Keratinocyte (primary cell): ENCODE measurements at regions not wholly inside any gene's neighbourhood (a gene's known extent, or its start where the extent isn't known, plus 50 kb on each side); places are given as distances from the start of the nearest gene placed in this dataset.

Experiments
- DNase-seq: peaks from one replicate; pipeline ENCODE4 v3.0.0-alpha.2; 2011; ENCODE audit warnings: low read depth, missing footprints, low spot score
- FAIRE-seq: peaks from 2 replicates; lab custom pipeline; 2011; peaks lifted over from hg19 to GRCh38; lab: Jason Lieb, UNC
- H2AFZ ChIP-seq: 2 replicates; pipeline ENCODE4 v1.6.0; 2012; ENCODE audit warnings: low read length, control low read depth, inconsistent platforms; ENCODE audit not compliant: control insufficient read depth
- H3K27ac ChIP-seq: 2 replicates; pipeline ENCODE4 v1.5.1; 2011; ENCODE audit warnings: low read length; ENCODE audit not compliant: control insufficient read depth, insufficient read depth
- H3K27me3 ChIP-seq: 3 replicates; pipeline ENCODE4 v1.6.0; 2011; ENCODE audit warnings: low read length; ENCODE audit not compliant: control insufficient read depth, insufficient read depth; ENCODE audit errors: extremely low read depth
- H3K36me3 ChIP-seq, 2 experiments: 2 replicates in 1 of 2; 3 replicates in 1 of 2; pipeline ENCODE4 v1.5.1; 2011; ENCODE audit warnings: low read length in 2 of 2, mild to moderate bottlenecking in 1 of 2; ENCODE audit not compliant: control insufficient read depth in 2 of 2, insufficient read depth in 2 of 2; ENCODE audit errors: extremely low read depth in 1 of 2
- H3K4me1 ChIP-seq: 3 replicates; pipeline ENCODE4 v1.5.1; 2011; ENCODE audit warnings: low read length; ENCODE audit not compliant: control insufficient read depth, insufficient read depth; ENCODE audit errors: extremely low read depth
- H3K4me2 ChIP-seq: 3 replicates; pipeline ENCODE4 v1.6.0; 2011; ENCODE audit warnings: low read depth, low read length; ENCODE audit not compliant: control insufficient read depth, insufficient read depth; ENCODE audit errors: extremely low read depth
- H3K4me3 ChIP-seq, 3 experiments: fragments of 200-600 bp in 1 of 3; sonication (generic) in 1 of 3; 2 replicates in 2 of 3; 3 replicates in 1 of 3; pipeline ENCODE4 v1.5.1; 2011 to 2016; ENCODE audit warnings: low read length in 3 of 3, mild to moderate bottlenecking in 3 of 3, control low read depth in 2 of 3, inconsistent platforms in 1 of 3, low read depth in 1 of 3, mixed read lengths in 1 of 3, mixed run types in 1 of 3, moderate library complexity in 1 of 3; ENCODE audit not compliant: control insufficient read depth in 2 of 3, insufficient read depth in 2 of 3; ENCODE audit errors: extremely low read depth in 1 of 3
- H3K79me2 ChIP-seq: 2 replicates; pipeline ENCODE4 v1.6.0; 2012; ENCODE audit warnings: low read length; ENCODE audit not compliant: control insufficient read depth, insufficient read depth
- H3K9ac ChIP-seq: 3 replicates; pipeline ENCODE4 v1.6.0; 2011; ENCODE audit warnings: low read length; ENCODE audit not compliant: control insufficient read depth, insufficient read depth; ENCODE audit errors: extremely low read depth
- H3K9me1 ChIP-seq: 3 replicates; pipeline ENCODE4 v1.6.0; 2011; ENCODE audit warnings: low read length; ENCODE audit not compliant: control insufficient read depth, insufficient read depth; ENCODE audit errors: extremely low read depth
- H3K9me3 ChIP-seq: 2 replicates; pipeline ENCODE4 v1.5.1; 2012; ENCODE audit warnings: low read depth, low read length; ENCODE audit not compliant: control insufficient read depth
- H4K20me1 ChIP-seq: 3 replicates; pipeline ENCODE4 v1.6.0; 2011; ENCODE audit warnings: low read length; ENCODE audit not compliant: control insufficient read depth, insufficient read depth; ENCODE audit errors: extremely low read depth
- EZH2 ChIP-seq: IDR thresholded peaks from one replicate; pipeline ENCODE4 v1.6.1; 2012; ENCODE audit warnings: inconsistent platforms, mild to moderate bottlenecking, low read length, moderate library complexity
- dilution Hi-C: fragments of 300-500 bp; cut with MboI; formaldehyde crosslinking; loops from one replicate; pipeline ENCODE4 v1.7.0; 2020; ENCODE audit warnings: low sequenced_read_pairs; ENCODE audit not compliant: extremely low pct_ligation_motif_present
- TF ChIP-seq, protein P1 (sequence below), 3 experiments: IDR thresholded peaks in 1 of 3; conservative IDR thresholded peaks in 1 of 3; optimal IDR thresholded peaks in 1 of 3; 2 replicates in 2 of 3; 3 replicates in 1 of 3; pipeline versions ENCODE3 to v1.5.1; 2011; ENCODE audit warnings: low read length in 3 of 3, mild to moderate bottlenecking in 3 of 3, moderate library complexity in 2 of 3, control low read depth in 1 of 3, inconsistent platforms in 1 of 3; ENCODE audit not compliant: insufficient read depth in 2 of 3; ENCODE audit errors: extremely low read depth in 1 of 3

DNA sequence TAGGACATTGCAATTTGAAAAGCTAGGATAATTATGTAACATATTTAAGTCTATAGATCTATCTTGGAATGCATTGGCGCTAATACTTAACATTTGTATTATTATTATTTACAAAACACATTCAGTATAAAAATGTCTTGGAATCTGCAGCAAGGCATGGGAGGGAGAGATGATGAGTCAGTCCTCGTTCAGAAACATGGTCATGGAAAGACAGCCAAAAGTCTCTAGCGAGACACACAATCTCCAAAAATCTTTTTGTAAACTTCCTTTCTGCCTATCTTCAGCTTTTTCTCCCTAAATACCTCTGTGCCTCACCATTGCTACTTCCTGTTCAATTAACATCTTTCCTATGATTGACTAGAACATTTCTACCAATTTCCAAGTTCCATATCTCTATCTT, 188.4 kb upstream of the CACNA2D1 start:
- no peaks in the 10 kb centered on the region for H3K79me2 ChIP-seq

DNA sequence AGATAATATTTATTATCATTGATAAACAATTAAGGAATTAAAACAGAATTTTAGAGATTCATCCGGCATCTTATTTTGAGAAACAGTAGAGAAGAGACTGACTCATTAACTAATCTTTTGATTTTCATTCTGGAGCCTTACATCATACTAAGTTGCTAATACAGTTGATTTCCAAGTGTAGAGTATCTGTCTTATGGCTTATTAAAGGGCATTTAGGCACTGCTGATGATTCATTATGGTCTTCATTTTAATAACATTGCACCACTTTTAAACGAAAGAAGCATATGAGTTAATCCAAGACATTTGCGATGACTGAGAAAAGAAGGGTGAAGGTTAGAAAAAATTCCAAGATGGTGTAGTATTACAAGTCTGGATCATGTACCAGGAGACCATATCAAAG, 186.0 kb upstream of the CACNA2D1 start:
- H3K9me1 ChIP-seq: no peaks in the 10 kb centered on the region
- DNase-seq (no peak), FAIRE-seq (no peak)
- no peak overlapping the region for H3K27ac ChIP-seq
- H3K9me3 ChIP-seq: no peaks in the 10 kb centered on the region
- H3K4me1 ChIP-seq: no peaks in the 10 kb centered on the region
- no peaks in the 10 kb centered on the region for H3K79me2 ChIP-seq
- no peak overlapping the region for H3K9ac ChIP-seq
- dilution Hi-C loops: no loop called here
- H3K4me3 ChIP-seq: no peak overlapping the region
- no peak overlapping the region for H3K4me2 ChIP-seq
- no peak overlapping the region for H2AFZ ChIP-seq
- H3K36me3 ChIP-seq: no peaks in the 10 kb centered on the region
- H4K20me1 ChIP-seq: no peaks in the 10 kb centered on the region
- TF ChIP-seq, protein P1, sequence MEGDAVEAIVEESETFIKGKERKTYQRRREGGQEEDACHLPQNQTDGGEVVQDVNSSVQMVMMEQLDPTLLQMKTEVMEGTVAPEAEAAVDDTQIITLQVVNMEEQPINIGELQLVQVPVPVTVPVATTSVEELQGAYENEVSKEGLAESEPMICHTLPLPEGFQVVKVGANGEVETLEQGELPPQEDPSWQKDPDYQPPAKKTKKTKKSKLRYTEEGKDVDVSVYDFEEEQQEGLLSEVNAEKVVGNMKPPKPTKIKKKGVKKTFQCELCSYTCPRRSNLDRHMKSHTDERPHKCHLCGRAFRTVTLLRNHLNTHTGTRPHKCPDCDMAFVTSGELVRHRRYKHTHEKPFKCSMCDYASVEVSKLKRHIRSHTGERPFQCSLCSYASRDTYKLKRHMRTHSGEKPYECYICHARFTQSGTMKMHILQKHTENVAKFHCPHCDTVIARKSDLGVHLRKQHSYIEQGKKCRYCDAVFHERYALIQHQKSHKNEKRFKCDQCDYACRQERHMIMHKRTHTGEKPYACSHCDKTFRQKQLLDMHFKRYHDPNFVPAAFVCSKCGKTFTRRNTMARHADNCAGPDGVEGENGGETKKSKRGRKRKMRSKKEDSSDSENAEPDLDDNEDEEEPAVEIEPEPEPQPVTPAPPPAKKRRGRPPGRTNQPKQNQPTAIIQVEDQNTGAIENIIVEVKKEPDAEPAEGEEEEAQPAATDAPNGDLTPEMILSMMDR (optimal IDR thresholded peaks at IDR 0.05 in 1 of 3, IDR thresholded peaks at IDR 0.05 in 1 of 3, conservative IDR thresholded peaks at IDR 0.05 in 1 of 3; ENCODE audit: extremely low read depth in 1 of 3, insufficient read depth in 2 of 3, low read length in 3 of 3): no peak
- TF ChIP-seq EZH2: no peak
- H3K27me3 ChIP-seq: no peaks in the 10 kb centered on the region

More for the DNA sequence above, 188.4 kb upstream of the CACNA2D1 start:
- no peak overlapping the region for H3K4me2 ChIP-seq
- no peak overlapping the region for H3K4me3 ChIP-seq
- H3K36me3 ChIP-seq: no peaks in the 10 kb centered on the region
- H3K9me3 ChIP-seq: no peaks in the 10 kb centered on the region
- DNase-seq (no peak), FAIRE-seq (no peak)
- no peak overlapping the region for H3K27ac ChIP-seq
- TF ChIP-seq, protein P1 (optimal IDR thresholded peaks at IDR 0.05 in 1 of 3, IDR thresholded peaks at IDR 0.05 in 1 of 3, conservative IDR thresholded peaks at IDR 0.05 in 1 of 3; ENCODE audit: extremely low read depth in 1 of 3, insufficient read depth in 2 of 3, low read length in 3 of 3): no peak
- no peak for TF ChIP-seq EZH2
- H3K9ac ChIP-seq: no peak overlapping the region
- H3K4me1 ChIP-seq: no peaks in the 10 kb centered on the region
- H2AFZ ChIP-seq: no peak overlapping the region
- no peaks in the 10 kb centered on the region for H3K9me1 ChIP-seq
- no peaks in the 10 kb centered on the region for H4K20me1 ChIP-seq
- dilution Hi-C loops: no loop called here
- H3K27me3 ChIP-seq: no peaks in the 10 kb centered on the region
